ENCODE measurements at regions not wholly inside any gene's neighbourhood (a gene's known extent, or its start where the extent isn't known, plus 50 kb on each side); places are given as distances from the start of the nearest gene placed in this dataset.

DNA sequence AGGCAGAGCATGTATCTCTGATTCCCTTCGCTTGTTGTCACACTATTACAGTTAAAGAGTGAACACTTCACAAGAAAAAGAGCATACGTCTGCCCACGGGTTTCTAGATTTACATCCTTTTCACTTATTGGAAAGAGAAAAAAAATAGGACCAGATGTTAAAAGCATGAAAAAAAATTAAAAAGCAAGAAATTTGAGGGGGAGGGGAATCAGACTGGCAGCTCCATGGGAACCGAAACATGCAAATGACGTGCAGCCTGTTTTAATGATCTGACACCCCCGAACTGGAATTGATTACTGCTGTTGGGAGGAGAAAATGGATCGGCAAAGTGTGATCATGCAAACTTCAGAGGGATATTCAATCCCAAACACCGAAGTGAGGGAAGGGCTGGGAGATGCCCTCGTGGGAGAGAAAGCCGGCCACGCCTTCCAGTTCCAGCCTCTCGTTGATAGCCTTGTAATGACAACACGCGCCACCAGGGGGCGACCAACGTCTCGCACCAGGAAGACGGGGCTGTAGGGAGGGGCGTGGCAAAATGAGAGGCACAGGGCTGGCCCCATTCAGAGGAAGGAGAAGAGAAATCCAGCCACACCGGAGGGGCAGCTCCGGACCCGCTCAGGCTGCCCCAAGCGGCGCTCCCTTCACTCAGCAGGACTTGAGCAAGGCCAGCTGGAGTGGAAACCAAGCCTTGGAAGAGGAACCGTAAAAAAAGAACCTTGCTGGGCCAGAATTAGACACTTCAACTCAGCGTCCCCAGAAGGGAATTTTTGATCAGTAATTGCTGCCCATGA lies 53.8 kb upstream of the SYT13 start:
- TF ChIP-seq CEBPB (IDR thresholded peaks at IDR 0.05) (no peak), ZBTB7A (IDR thresholded peaks at IDR 0.05; ENCODE audit: low read depth) (no peak), EP300 (IDR thresholded peaks at IDR 0.05; ENCODE audit: borderline replicate concordance) (no peak), YY1 (IDR thresholded peaks at IDR 0.05; ENCODE audit: low read depth) (0 out of 2 replicates have a peak, but pooled peaks have one; percentile 40), TCF12 (IDR thresholded peaks at IDR 0.05; ENCODE audit: low read depth) (no peak), TAF1 (IDR thresholded peaks at IDR 0.05; ENCODE audit: low read depth) (no peak), CREB1 (IDR thresholded peaks at IDR 0.05; ENCODE audit: low read depth) (no peak), FOXM1 (IDR thresholded peaks at IDR 0.05; ENCODE audit: borderline replicate concordance, low read depth) (no peak), RAD21 (IDR thresholded peaks at IDR 0.05; ENCODE audit: low read depth) (peak; percentile 67), TEAD4 (IDR thresholded peaks at IDR 0.05) (no peak; the same call in 1 of the 2 replicates), EGR1 (IDR thresholded peaks at IDR 0.05) (no peak)
- TF ChIP-seq, protein P1, sequence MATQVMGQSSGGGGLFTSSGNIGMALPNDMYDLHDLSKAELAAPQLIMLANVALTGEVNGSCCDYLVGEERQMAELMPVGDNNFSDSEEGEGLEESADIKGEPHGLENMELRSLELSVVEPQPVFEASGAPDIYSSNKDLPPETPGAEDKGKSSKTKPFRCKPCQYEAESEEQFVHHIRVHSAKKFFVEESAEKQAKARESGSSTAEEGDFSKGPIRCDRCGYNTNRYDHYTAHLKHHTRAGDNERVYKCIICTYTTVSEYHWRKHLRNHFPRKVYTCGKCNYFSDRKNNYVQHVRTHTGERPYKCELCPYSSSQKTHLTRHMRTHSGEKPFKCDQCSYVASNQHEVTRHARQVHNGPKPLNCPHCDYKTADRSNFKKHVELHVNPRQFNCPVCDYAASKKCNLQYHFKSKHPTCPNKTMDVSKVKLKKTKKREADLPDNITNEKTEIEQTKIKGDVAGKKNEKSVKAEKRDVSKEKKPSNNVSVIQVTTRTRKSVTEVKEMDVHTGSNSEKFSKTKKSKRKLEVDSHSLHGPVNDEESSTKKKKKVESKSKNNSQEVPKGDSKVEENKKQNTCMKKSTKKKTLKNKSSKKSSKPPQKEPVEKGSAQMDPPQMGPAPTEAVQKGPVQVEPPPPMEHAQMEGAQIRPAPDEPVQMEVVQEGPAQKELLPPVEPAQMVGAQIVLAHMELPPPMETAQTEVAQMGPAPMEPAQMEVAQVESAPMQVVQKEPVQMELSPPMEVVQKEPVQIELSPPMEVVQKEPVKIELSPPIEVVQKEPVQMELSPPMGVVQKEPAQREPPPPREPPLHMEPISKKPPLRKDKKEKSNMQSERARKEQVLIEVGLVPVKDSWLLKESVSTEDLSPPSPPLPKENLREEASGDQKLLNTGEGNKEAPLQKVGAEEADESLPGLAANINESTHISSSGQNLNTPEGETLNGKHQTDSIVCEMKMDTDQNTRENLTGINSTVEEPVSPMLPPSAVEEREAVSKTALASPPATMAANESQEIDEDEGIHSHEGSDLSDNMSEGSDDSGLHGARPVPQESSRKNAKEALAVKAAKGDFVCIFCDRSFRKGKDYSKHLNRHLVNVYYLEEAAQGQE (IDR thresholded peaks at IDR 0.05; ENCODE audit: low read depth) = no peak
- TF ChIP-seq, protein P2, sequence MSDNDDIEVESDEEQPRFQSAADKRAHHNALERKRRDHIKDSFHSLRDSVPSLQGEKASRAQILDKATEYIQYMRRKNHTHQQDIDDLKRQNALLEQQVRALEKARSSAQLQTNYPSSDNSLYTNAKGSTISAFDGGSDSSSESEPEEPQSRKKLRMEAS (IDR thresholded peaks at IDR 0.05) = peak; percentile 54; the same call in 1 of the 2 replicates

All from Ishikawa (cell line).